Loucy (cell line): ENCODE measurements at regions not wholly inside any gene's neighbourhood (a gene's known extent, or its start where the extent isn't known, plus 50 kb on each side); places are given as distances from the start of the nearest gene placed in this dataset.

ENCODE experiments used
- H2AFZ ChIP-seq: fragments of 200-600 bp; sonication (generic); 2 replicates; pipeline ENCODE4 v1.6.0; 2016; ENCODE audit warnings: antibody characterized with exemption, mild to moderate bottlenecking, low read length, moderate library complexity
- H3F3A ChIP-seq: fragments of 200-600 bp; 2 replicates; pipeline ENCODE4 v1.6.0; 2016; ENCODE audit warnings: antibody characterized with exemption, low read depth, mild to moderate bottlenecking
- H3K27me3 ChIP-seq: fragments of 200-600 bp; sonication (generic); 2 replicates; pipeline ENCODE4 v1.6.1; 2014; ENCODE audit warnings: low read length, mild to moderate bottlenecking; ENCODE audit not compliant: insufficient read depth, poor library complexity, severe bottlenecking
- H3K36me3 ChIP-seq: fragments of 200-600 bp; sonication (generic); 2 replicates; pipeline ENCODE4 v1.6.1; 2016; ENCODE audit warnings: low read length; ENCODE audit not compliant: insufficient read depth
- H3K4me1 ChIP-seq: fragments of 200-600 bp; sonication (generic); 2 replicates; pipeline ENCODE4 v1.5.1; 2014; ENCODE audit warnings: low read length, mild to moderate bottlenecking; ENCODE audit not compliant: insufficient read depth, poor library complexity, severe bottlenecking
- H3K4me2 ChIP-seq: fragments of 200-600 bp; sonication (generic); 2 replicates; pipeline ENCODE4 v1.6.0; 2014; ENCODE audit warnings: antibody characterized with exemption, low read length, low read depth, mild to moderate bottlenecking; ENCODE audit not compliant: poor library complexity, severe bottlenecking
- H3K4me3 ChIP-seq: fragments of 200-600 bp; sonication (generic); 2 replicates; pipeline ENCODE4 v1.5.1; 2014; ENCODE audit warnings: low read length, mild to moderate bottlenecking, mixed read lengths; ENCODE audit not compliant: poor library complexity, severe bottlenecking
- H3K79me2 ChIP-seq: fragments of 200-600 bp; sonication (generic); 2 replicates; pipeline ENCODE4 v1.6.1; 2014; ENCODE audit warnings: low read length; ENCODE audit not compliant: insufficient read depth
- H3K9ac ChIP-seq: fragments of 200-600 bp; sonication (generic); 2 replicates; pipeline ENCODE4 v1.6.0; 2014; ENCODE audit warnings: mild to moderate bottlenecking, low read depth, low read length, moderate library complexity; ENCODE audit not compliant: poor library complexity, severe bottlenecking
- H3K9me2 ChIP-seq: fragments of 200-600 bp; sonication (generic); replicated peaks from 2 replicates; pipeline ENCODE4 v1.6.1; 2016; ENCODE audit warnings: low read depth, low read length, mixed read lengths
- H3K9me3 ChIP-seq: fragments of 200-600 bp; sonication (generic); 2 replicates; pipeline ENCODE4 v1.6.1; 2014; ENCODE audit warnings: mild to moderate bottlenecking, antibody characterized with exemption, low read length, low read depth; ENCODE audit not compliant: insufficient read depth
- H4K20me1 ChIP-seq: fragments of 200-600 bp; sonication (generic); 2 replicates; pipeline ENCODE4 v1.6.0; 2014; ENCODE audit warnings: antibody characterized with exemption, low read length, mild to moderate bottlenecking; ENCODE audit not compliant: insufficient read depth, poor library complexity, severe bottlenecking
- EZH2phosphoT487 ChIP-seq: fragments of 200-600 bp; IDR thresholded peaks from 2 replicates; pipeline ENCODE4 v1.6.1; 2018; ENCODE audit warnings: antibody characterized with exemption, mild to moderate bottlenecking, moderate library complexity, borderline replicate concordance
- TF ChIP-seq, protein P1 (sequence below): fragments of 200-600 bp; sonication (generic); conservative IDR thresholded peaks from 2 replicates; pipeline ENCODE4 v1.5.1; 2014; ENCODE audit warnings: mild to moderate bottlenecking, antibody characterized with exemption, low read length

DNA sequence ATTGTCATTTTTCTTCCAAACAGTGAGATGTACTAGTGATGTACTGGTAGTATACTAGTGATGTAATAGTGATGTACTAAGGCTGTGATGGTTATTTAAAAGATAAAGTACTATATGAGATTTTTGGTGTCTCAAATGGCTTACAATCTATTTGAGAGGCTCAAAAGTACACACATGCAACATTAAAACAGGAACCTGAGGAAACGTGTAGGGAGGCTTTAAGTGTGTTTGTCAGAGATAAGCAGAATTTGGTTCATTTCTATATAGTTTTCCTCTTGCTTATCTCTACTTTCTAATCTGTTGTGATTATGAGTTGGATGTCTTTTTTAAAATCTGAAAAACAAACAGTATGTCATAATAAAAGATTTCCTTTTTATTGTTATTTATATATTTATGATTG, 100.9 kb upstream of the SERTAD2 start:
- no peaks in the 10 kb centered on the region for H4K20me1 ChIP-seq
- peaks cover 2% of the 10 kb centered on the region; the same call in 1 of the 2 replicates for H3F3A ChIP-seq
- H3K9me3 ChIP-seq = no peaks in the 10 kb centered on the region
- H3K36me3 ChIP-seq = no peaks in the 10 kb centered on the region
- H3K79me2 ChIP-seq = peaks cover 8% of the 10 kb centered on the region; the same call in 1 of the 2 replicates
- no peak overlapping the region for H3K4me3 ChIP-seq
- H2AFZ ChIP-seq = no peak overlapping the region
- H3K9ac ChIP-seq = no peak overlapping the region
- TF ChIP-seq, protein P1, sequence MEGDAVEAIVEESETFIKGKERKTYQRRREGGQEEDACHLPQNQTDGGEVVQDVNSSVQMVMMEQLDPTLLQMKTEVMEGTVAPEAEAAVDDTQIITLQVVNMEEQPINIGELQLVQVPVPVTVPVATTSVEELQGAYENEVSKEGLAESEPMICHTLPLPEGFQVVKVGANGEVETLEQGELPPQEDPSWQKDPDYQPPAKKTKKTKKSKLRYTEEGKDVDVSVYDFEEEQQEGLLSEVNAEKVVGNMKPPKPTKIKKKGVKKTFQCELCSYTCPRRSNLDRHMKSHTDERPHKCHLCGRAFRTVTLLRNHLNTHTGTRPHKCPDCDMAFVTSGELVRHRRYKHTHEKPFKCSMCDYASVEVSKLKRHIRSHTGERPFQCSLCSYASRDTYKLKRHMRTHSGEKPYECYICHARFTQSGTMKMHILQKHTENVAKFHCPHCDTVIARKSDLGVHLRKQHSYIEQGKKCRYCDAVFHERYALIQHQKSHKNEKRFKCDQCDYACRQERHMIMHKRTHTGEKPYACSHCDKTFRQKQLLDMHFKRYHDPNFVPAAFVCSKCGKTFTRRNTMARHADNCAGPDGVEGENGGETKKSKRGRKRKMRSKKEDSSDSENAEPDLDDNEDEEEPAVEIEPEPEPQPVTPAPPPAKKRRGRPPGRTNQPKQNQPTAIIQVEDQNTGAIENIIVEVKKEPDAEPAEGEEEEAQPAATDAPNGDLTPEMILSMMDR = no peak
- no peak for TF ChIP-seq EZH2phosphoT487
- H3K27me3 ChIP-seq = no peaks in the 10 kb centered on the region
- H3K4me2 ChIP-seq = no peak overlapping the region
- peaks cover 10% of the 10 kb centered on the region for H3K4me1 ChIP-seq
- H3K9me2 ChIP-seq = no peaks in the 10 kb centered on the region

DNA sequence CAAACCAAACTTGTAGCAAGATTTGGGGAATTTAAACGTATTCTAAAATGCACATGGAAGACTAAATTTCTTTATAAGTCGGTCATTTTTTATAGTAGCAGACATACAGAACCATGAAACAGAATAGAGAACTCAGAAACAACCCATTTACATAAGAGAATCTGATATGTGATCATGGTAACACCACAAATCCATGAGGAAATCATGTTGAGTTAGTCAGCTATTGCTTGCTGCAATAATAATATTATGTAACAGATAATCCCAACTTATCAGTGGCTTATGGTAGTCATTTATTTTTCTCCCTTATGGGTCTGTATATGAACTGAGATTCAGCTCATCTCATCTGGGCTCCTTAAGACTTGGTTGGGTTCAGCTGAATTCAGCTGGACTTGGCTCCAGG, 103.4 kb upstream of the SERTAD2 start:
- Histone ChIP-seq H3K4me3 (no peak overlapping the region), H3K9me2 (no peaks in the 10 kb centered on the region), H3K27me3 (no peaks in the 10 kb centered on the region), H4K20me1 (no peaks in the 10 kb centered on the region), H3K9me3 (no peaks in the 10 kb centered on the region), H3K4me1 (peaks cover 1% of the 10 kb centered on the region), H2AFZ (no peak overlapping the region), H3K79me2 (no peaks in the 10 kb centered on the region), H3K4me2 (no peak overlapping the region), H3K36me3 (no peaks in the 10 kb centered on the region), H3F3A (no peaks in the 10 kb centered on the region), H3K9ac (no peak overlapping the region)
- TF ChIP-seq, protein P1 = no peak
- no peak for TF ChIP-seq EZH2phosphoT487

- Histone ChIP-seq H3K36me3 (no peaks in the 10 kb centered on the region), H3K27me3 (no peaks in the 10 kb centered on the region), H3K4me1 (peaks cover 8% of the 10 kb centered on the region), H3F3A (no peaks in the 10 kb centered on the region), H3K79me2 (no peaks in the 10 kb centered on the region), H4K20me1 (no peaks in the 10 kb centered on the region), H3K4me2 (no peak overlapping the region), H2AFZ (no peak overlapping the region), H3K9ac (no peak overlapping the region), H3K4me3 (no peak overlapping the region), H3K9me3 (no peaks in the 10 kb centered on the region), H3K9me2 (no peaks in the 10 kb centered on the region)
- TF ChIP-seq, protein P1 = no peak
- TF ChIP-seq EZH2phosphoT487 = no peak
Observed at GRCh38 chr2:64760128-64760527, 106.4 kb upstream of the SERTAD2 start.
